Stimulated activated effector memory CD8-positive, alpha-beta T cell treated with anti-CD3 and anti-CD28 coated beads, Interleukin-12 subunit alpha, Interleukin-12 subunit beta, amount 100 ng/mL, for 72 hours (primary cell): ENCODE measurements at regions not wholly inside any gene's neighbourhood (a gene's known extent, or its start where the extent isn't known, plus 50 kb on each side); places are given as distances from the start of the nearest gene placed in this dataset.
"Not testable (repeated sequence)": the region's sequence is repeated elsewhere in the genome, so short reads cannot be mapped to it uniquely, and the experiment has no call there.

Source experiments
- ATAC-seq: fragments of 150-1000 bp; cut with Tn5 transposase; 2 replicates; pipeline ENCODE4 v1.10.0; 2021
- DNase-seq, 2 donors: peaks; one replicate each; pipeline ENCODE4 v3.0.0; 2021 to 2022; ENCODE audit warnings: low spot score in 2 of 2
- H3K27ac Mint-ChIP-seq: one replicate; pipeline ENCODE4 v1.8.0; 2022; ENCODE audit warnings: mild to moderate bottlenecking, mixed read lengths
- H3K36me3 Mint-ChIP-seq: one replicate; pipeline ENCODE4 v1.8.0; 2022; ENCODE audit warnings: mild to moderate bottlenecking, mixed read lengths
- H3K4me1 Mint-ChIP-seq: one replicate; pipeline ENCODE4 v1.8.0; 2022; ENCODE audit warnings: mixed read lengths
- H3K4me3 Mint-ChIP-seq: one replicate; pipeline ENCODE4 v1.8.0; 2022; ENCODE audit warnings: mild to moderate bottlenecking, mixed read lengths
- H3K9me3 Mint-ChIP-seq: one replicate; pipeline ENCODE4 v1.8.0; 2022; ENCODE audit warnings: mixed read lengths

DNA sequence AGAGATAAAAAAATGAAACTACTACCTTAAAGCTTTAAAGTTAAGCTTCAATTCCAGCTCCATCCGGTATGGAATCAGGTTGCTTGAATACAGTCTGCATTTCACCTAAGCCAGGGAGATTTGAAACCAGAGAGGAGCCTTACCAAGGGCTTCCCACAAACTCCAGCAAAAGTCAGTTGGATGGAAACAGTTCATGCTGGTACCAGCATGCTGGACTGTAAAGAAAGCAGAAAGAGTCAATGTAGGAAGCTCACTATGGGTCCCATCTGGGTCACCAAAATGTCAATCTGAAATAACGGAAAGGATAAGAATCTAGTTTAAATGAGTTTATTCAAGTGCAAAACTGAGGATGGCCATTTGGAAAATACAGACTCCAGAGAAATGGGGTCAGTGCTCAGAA, 65.3 kb downstream of the CDO1 start:
- no peaks in the 10 kb centered on the region for H3K9me3 Mint-ChIP-seq
- no peaks in the 10 kb centered on the region for H3K36me3 Mint-ChIP-seq
- DNase-seq (no peak), ATAC-seq (no peak)
- H3K4me1 Mint-ChIP-seq = no peaks in the 10 kb centered on the region
- no peak overlapping the region for H3K27ac Mint-ChIP-seq
- H3K4me3 Mint-ChIP-seq = no peak overlapping the region

GRCh38 chr5:115749016-115749415, 67.4 kb downstream of the CDO1 start:
- ATAC-seq (no peak), DNase-seq (no peak)
- no peaks in the 10 kb centered on the region for H3K36me3 Mint-ChIP-seq
- no peak overlapping the region for H3K4me3 Mint-ChIP-seq
- peaks cover 9% of the 10 kb centered on the region for H3K9me3 Mint-ChIP-seq
- no peak overlapping the region for H3K27ac Mint-ChIP-seq
- no peaks in the 10 kb centered on the region for H3K4me1 Mint-ChIP-seq

- not testable (repeated sequence) for H3K36me3 Mint-ChIP-seq, H3K4me1 Mint-ChIP-seq, H3K27ac Mint-ChIP-seq, DNase-seq, ATAC-seq, H3K4me3 Mint-ChIP-seq
- peaks cover 15% of the 10 kb centered on the region for H3K9me3 Mint-ChIP-seq
Observed at GRCh38 chr5:115739245-115739644, 77.2 kb downstream of the CDO1 start.

- Mint-ChIP-seq H3K36me3 (no peaks in the 10 kb centered on the region), H3K27ac (no peak overlapping the region), H3K4me3 (no peak overlapping the region), H3K9me3 (peaks cover 11% of the 10 kb centered on the region), H3K4me1 (peaks cover 7% of the 10 kb centered on the region)
- DNase-seq (no peak), ATAC-seq (no peak)
Observed at GRCh38 chr5:115738830-115739229, 77.6 kb downstream of the CDO1 start.

GRCh38 chr5:115737452-115737851, 79.0 kb downstream of the CDO1 start:
- Mint-ChIP-seq H3K27ac (no peak overlapping the region), H3K4me1 (peaks cover 7% of the 10 kb centered on the region), H3K36me3 (no peaks in the 10 kb centered on the region), H3K4me3 (no peak overlapping the region), H3K9me3 (peaks cover 2% of the 10 kb centered on the region)
- ATAC-seq (no peak), DNase-seq (no peak)

- no peak for DNase-seq
- Mint-ChIP-seq H3K27ac (no peak overlapping the region), H3K4me1 (peaks cover 7% of the 10 kb centered on the region), H3K9me3 (no peaks in the 10 kb centered on the region), H3K36me3 (no peaks in the 10 kb centered on the region), H3K4me3 (no peak overlapping the region)
- no peak for ATAC-seq
Observed at GRCh38 chr5:115736690-115737005, 79.8 kb downstream of the CDO1 start.

GRCh38 chr5:115736004-115736689, 80.3 kb downstream of the CDO1 start:
- Mint-ChIP-seq H3K4me3 (no peak overlapping the region), H3K9me3 (no peaks in the 10 kb centered on the region), H3K4me1 (peaks cover 7% of the 10 kb centered on the region), H3K27ac (no peak overlapping the region), H3K36me3 (no peaks in the 10 kb centered on the region)
- DNase-seq (no peak), ATAC-seq (no peak)

GRCh38 chr5:115735108-115735998, 81.1 kb downstream of the CDO1 start:
- peak; percentile 47 for ATAC-seq
- Mint-ChIP-seq H3K9me3 (no peaks in the 10 kb centered on the region), H3K4me3 (no peak overlapping the region), H3K4me1 (peaks cover 7% of the 10 kb centered on the region), H3K36me3 (no peaks in the 10 kb centered on the region), H3K27ac (no peak overlapping the region)
- no peak for DNase-seq

DNA sequence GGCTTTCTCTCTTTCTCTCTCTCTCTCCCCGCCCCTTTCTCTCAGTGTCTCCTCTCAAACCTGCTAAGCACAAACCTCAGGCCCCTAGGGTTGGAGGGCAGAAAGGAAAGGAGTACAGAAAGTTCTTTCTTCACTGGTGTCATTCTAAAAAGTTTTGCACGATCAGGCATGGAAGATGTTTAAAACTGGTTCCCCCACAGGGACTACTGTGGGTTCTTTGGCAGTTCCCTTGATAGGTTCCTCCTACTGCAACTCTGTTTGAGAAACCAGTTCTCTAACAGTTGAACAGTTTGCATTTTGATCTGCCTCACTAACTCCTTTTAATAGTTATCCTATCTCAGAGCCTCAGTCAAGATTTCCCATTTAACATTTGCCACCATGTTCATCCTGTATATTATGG, 82.9 kb downstream of the CDO1 start:
- H3K4me3 Mint-ChIP-seq = no peak overlapping the region
- H3K27ac Mint-ChIP-seq = no peak overlapping the region
- DNase-seq = no peak
- ATAC-seq = no peak
- no peaks in the 10 kb centered on the region for H3K36me3 Mint-ChIP-seq
- no peaks in the 10 kb centered on the region for H3K9me3 Mint-ChIP-seq
- H3K4me1 Mint-ChIP-seq = peaks cover 7% of the 10 kb centered on the region

DNA sequence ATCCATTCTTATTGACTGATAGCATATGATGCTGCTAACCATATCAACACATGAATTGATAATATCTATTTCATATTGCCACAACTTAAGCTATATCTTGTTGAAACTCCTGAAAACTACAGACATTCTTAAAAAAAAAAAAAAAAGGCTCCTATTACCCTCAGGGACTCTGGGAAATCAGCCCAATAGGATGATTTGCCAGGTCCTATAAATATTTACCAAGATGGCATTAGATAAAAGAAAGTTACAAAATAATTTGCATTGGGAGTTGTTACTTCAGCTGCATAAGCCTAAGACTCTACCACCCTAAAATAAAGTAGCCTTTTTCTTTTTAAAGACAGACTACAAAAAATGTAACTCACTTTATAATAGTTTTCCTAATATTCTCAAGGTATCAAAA, 84.4 kb downstream of the CDO1 start:
- DNase-seq (no peak), ATAC-seq (no peak)
- Mint-ChIP-seq H3K9me3 (no peaks in the 10 kb centered on the region), H3K4me1 (no peaks in the 10 kb centered on the region), H3K36me3 (no peaks in the 10 kb centered on the region), H3K27ac (no peak overlapping the region), H3K4me3 (no peak overlapping the region)

DNA sequence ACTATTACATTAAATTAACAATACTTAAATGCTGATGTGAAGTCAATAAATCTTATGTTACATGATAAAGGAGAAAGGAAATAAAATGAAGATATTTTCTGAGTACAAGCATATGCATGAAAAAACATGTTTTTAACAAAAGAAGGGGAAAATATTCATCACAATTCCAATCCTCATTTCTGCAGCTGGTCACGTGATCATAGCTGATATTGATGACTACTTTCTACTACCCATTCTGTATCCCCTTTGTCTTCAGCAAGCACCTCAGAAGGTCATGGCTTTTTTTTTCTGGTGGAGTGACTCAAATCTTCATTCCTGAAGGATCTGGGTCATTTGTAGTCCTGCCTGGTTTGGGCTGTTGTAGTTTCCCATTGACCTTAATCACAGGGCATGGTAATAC, 90.9 kb downstream of the CDO1 start:
- DNase-seq = no peak
- ATAC-seq = no peak
- Mint-ChIP-seq H3K9me3 (no peaks in the 10 kb centered on the region), H3K27ac (no peak overlapping the region), H3K4me1 (no peaks in the 10 kb centered on the region), H3K36me3 (no peaks in the 10 kb centered on the region), H3K4me3 (no peak overlapping the region)

GRCh38 chr5:115723220-115723619, 93.2 kb downstream of the CDO1 start:
- H3K4me3 Mint-ChIP-seq = no peak overlapping the region
- H3K27ac Mint-ChIP-seq = no peak overlapping the region
- ATAC-seq (no peak), DNase-seq (no peak)
- no peaks in the 10 kb centered on the region for H3K9me3 Mint-ChIP-seq
- no peaks in the 10 kb centered on the region for H3K4me1 Mint-ChIP-seq
- H3K36me3 Mint-ChIP-seq = no peaks in the 10 kb centered on the region

GRCh38 chr5:115720888-115721287, 95.1 kb upstream of the TMED7 start:
- no peaks in the 10 kb centered on the region for H3K36me3 Mint-ChIP-seq
- no peaks in the 10 kb centered on the region for H3K9me3 Mint-ChIP-seq
- DNase-seq (no peak), ATAC-seq (no peak)
- no peaks in the 10 kb centered on the region for H3K4me1 Mint-ChIP-seq
- no peak overlapping the region for H3K27ac Mint-ChIP-seq
- no peak overlapping the region for H3K4me3 Mint-ChIP-seq

DNA sequence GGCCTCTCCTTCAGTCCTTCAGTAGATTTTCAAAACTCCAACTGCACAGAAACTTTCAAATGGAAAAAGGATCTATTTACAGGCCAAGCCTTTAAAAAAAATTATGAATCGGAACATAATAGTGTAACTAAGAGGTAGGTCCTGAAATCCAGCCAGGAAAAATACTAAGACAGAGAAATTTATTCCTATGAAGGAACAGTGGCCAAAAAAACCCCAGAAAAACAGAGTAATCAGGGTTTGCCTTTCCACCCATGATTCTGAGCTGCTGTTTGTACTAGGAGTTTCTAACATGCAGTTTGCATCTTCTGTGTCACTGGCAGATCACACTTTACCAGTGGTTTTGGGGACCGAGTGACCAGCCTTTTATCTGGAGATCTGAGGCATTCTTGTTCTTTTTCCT, 93.1 kb upstream of the TMED7 start:
- Mint-ChIP-seq H3K9me3 (no peaks in the 10 kb centered on the region), H3K27ac (no peak overlapping the region), H3K4me3 (no peak overlapping the region), H3K36me3 (no peaks in the 10 kb centered on the region), H3K4me1 (no peaks in the 10 kb centered on the region)
- no peak for ATAC-seq
- DNase-seq = no peak

GRCh38 chr5:115713408-115713807, 87.6 kb upstream of the TMED7 start:
- no peak for DNase-seq
- Mint-ChIP-seq H3K9me3 (peaks cover 5% of the 10 kb centered on the region), H3K4me3 (no peak overlapping the region), H3K36me3 (no peaks in the 10 kb centered on the region), H3K4me1 (no peaks in the 10 kb centered on the region), H3K27ac (no peak overlapping the region)
- ATAC-seq = no peak

GRCh38 chr5:115709585-115709984, 83.7 kb upstream of the TMED7 start:
- no peak overlapping the region for H3K27ac Mint-ChIP-seq

More at GRCh38 chr5:115709585-115709984, 83.7 kb upstream of the TMED7 start:
- DNase-seq (no peak), ATAC-seq (no peak)
- Mint-ChIP-seq H3K4me3 (no peak overlapping the region), H3K9me3 (peaks cover 5% of the 10 kb centered on the region), H3K4me1 (no peaks in the 10 kb centered on the region), H3K36me3 (no peaks in the 10 kb centered on the region)
